ENCODE measurements at regions not wholly inside any gene's neighbourhood (a gene's known extent, or its start where the extent isn't known, plus 50 kb on each side); places are given as distances from the start of the nearest gene placed in this dataset.

DNA sequence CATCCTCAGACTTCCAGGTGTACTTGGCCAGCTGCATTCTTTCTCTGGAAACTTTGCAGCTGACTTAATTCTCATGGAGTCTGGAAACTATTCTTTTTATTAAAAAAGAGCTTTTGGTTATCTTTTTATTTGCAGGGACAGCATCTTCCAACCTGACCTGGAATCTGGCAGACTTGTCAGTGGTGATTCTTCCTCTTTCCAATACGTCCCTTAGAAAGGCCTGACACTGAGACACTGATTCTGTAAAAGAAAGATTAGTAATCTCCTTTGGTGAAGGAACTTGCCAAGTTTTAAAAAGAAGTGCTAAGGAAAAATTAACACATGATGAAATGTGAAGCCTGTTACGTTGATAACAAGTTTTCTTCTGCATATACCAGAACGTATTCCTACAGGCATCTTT lies 440.9 kb upstream of the RAG2 start:
- no peak overlapping the region for H3K23ac ChIP-seq (ENCODE audit: insufficient read length, low read depth, low read length)
- H3K4me3 Mint-ChIP-seq: no peak overlapping the region
- no peaks in the 10 kb centered on the region; a peak in 1 of 5 replicates for H3K9me3 Mint-ChIP-seq
- H3K9me3 ChIP-seq (ENCODE audit: control insufficient read depth, low read depth, low read length): no peaks in the 10 kb centered on the region
- H3K14ac ChIP-seq (ENCODE audit: insufficient read depth, low read length): no peak overlapping the region
- no peaks in the 10 kb centered on the region for H3K36me3 Mint-ChIP-seq (ENCODE audit: insufficient read depth in 1 of 3, low read depth in 3 of 3)
- no peak overlapping the region for H2BK15ac ChIP-seq (ENCODE audit: low read depth, low read length)
- H4K5ac ChIP-seq (ENCODE audit: insufficient read length, low read depth, low read length): no peak overlapping the region
- H3T11ph ChIP-seq (ENCODE audit: low read length): no peak overlapping the region
- no peak overlapping the region for H3K56ac ChIP-seq (ENCODE audit: insufficient read length, low read depth, low read length)
- no peak overlapping the region for H2BK12ac ChIP-seq (ENCODE audit: insufficient read length, low read depth, low read length)
- no peak overlapping the region for H4K8ac ChIP-seq (replicated peaks; ENCODE audit: insufficient read length, low read depth, low read length)
- no peak overlapping the region for H2AFZ ChIP-seq (ENCODE audit: low read length)
- no peak overlapping the region for H2BK5ac ChIP-seq (ENCODE audit: insufficient read length, low read length)
- no peak overlapping the region for H3K9ac ChIP-seq (ENCODE audit: extremely low read depth, insufficient read length, low read length)
- H3K79me2 ChIP-seq (ENCODE audit: insufficient read depth, low read length): no peaks in the 10 kb centered on the region
- H2AK5ac ChIP-seq (ENCODE audit: insufficient read length, low read length): no peak overlapping the region
- H3K27me3 Mint-ChIP-seq (ENCODE audit: low read depth): no peaks in the 10 kb centered on the region
- H3K79me1 ChIP-seq (ENCODE audit: insufficient read depth, low read depth, low read length, poor library complexity, severe bottlenecking): no peaks in the 10 kb centered on the region
- no peak overlapping the region for H3K18ac ChIP-seq (ENCODE audit: insufficient read length, low read depth, low read length)
- no peak overlapping the region for H3K27ac Mint-ChIP-seq
- no peak overlapping the region for H4K91ac ChIP-seq (ENCODE audit: insufficient read length, low read depth, low read length)
- H3K4me1 ChIP-seq (ENCODE audit: insufficient read depth, low read length): no peaks in the 10 kb centered on the region
- no CpG with 5 or more reads among the region's 3 CpGs for WGBS (ENCODE audit: extremely low coverage, insufficient read length, low lambda C conversion rate)
- H3K27ac ChIP-seq (ENCODE audit: insufficient read length, low read depth, low read length): no peak overlapping the region
- H3K4ac ChIP-seq (ENCODE audit: low read depth, low read length): no peak overlapping the region
- H4K20me1 ChIP-seq (ENCODE audit: control insufficient read depth, insufficient read depth, insufficient read length): no peaks in the 10 kb centered on the region
- H3K27me3 ChIP-seq (ENCODE audit: insufficient read depth, low read length): no peaks in the 10 kb centered on the region
- H2BK20ac ChIP-seq (ENCODE audit: low read depth, low read length, poor library complexity, severe bottlenecking): no peak overlapping the region
- H3K23me2 ChIP-seq (ENCODE audit: insufficient read length, low read depth, low read length, poor library complexity, severe bottlenecking): no peaks in the 10 kb centered on the region
- no peaks in the 10 kb centered on the region for H3K4me1 Mint-ChIP-seq
- TF ChIP-seq CTCF (conservative IDR thresholded peaks at IDR 0.05): no peak
- no peak overlapping the region for H2BK120ac ChIP-seq (ENCODE audit: low read depth, low read length, poor library complexity, severe bottlenecking)
- DNase-seq: no peak
- no peak overlapping the region for H3K4me2 ChIP-seq (ENCODE audit: insufficient read depth, insufficient read length, low read length)
